Erythroblast (primary cell): ENCODE measurements at regions not wholly inside any gene's neighbourhood (a gene's known extent, or its start where the extent isn't known, plus 50 kb on each side); places are given as distances from the start of the nearest gene placed in this dataset.
"Not testable (repeated sequence)": the region's sequence is repeated elsewhere in the genome, so short reads cannot be mapped to it uniquely, and the experiment has no call there.

Source experiments
- DNase-seq, 2 experiments: peaks; one replicate each; lab custom pipeline; 2025; lab: John Stamatoyannopoulos, UW
- GATA1 ChIP-seq: IDR thresholded peaks from 2 replicates; pipeline ENCODE4 v1.6.1; 2011; ENCODE audit warnings: low read depth, mild to moderate bottlenecking, control low read depth, low read length, moderate library complexity
- POLR2A ChIP-seq: IDR thresholded peaks from 2 replicates; pipeline ENCODE4 v1.6.1; 2011; ENCODE audit warnings: mild to moderate bottlenecking, low read length

DNA sequence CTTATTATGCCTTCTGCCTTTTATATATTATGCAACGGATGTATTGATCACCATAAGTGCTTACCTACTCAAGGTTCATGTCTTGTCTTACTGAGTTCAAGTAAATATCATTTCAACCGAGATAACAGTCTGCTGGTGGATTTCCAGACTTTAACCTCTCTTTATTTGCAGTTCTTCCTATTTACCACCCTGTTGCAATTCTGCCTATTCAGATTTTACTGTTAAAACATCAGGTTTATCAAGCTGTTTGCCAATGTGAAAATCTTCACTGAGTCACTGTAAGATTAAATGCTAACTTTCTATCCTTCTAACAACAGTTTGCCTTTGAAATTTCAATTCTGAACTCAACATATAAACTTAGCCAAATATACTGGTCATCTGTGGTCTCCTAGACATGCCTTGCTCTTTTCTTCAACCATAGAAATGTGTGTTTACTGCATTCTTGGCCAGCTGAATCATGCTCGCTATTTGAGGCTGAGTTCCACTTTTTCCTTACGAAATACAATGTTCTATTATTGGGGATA lies 471.7 kb upstream of the RORB start:
- DNase-seq, result no peak
- TF ChIP-seq POLR2A (no peak), GATA1 (no peak)

DNA sequence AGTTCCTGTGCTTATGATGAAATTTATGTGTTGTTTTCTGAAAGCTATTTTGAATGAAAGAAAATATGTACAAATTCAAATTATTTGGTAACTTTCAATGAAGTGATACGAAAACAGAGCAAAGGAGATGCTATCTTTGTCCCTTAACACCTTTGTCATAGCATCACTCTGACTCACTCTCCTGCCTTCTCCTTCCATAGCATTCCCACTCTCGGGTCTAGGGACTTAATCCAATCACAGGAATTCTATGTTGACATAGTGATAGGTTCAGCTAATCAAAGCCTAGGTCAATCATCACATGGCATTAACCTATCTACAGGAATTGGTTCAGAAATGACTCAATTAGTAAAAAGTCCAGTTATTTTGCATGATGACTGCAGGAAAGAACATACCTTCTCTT lies 464.7 kb upstream of the RORB start:
- TF ChIP-seq GATA1, result no peak
- no peak for TF ChIP-seq POLR2A
- no peak for DNase-seq

DNA sequence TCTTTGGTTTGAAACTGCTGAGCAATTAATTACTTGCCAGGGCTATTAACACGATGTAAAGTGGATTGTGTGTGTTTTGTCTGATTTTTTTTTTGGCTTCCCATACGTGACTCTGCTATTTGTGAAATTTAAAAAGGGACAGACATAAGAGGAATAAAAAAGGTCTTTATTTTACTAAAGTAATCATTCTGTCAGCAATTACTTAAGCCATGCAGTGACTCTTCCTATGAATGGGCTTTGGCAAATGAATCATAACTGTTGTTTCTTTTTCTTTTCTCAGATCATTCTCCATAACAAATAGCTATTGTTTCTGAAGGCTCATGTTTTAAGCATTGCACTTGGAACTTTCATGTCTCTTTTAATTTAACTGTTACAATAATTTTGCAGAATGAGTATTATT lies 461.3 kb upstream of the RORB start:
- DNase-seq, result no peak
- no peak for TF ChIP-seq POLR2A
- no peak for TF ChIP-seq GATA1

DNA sequence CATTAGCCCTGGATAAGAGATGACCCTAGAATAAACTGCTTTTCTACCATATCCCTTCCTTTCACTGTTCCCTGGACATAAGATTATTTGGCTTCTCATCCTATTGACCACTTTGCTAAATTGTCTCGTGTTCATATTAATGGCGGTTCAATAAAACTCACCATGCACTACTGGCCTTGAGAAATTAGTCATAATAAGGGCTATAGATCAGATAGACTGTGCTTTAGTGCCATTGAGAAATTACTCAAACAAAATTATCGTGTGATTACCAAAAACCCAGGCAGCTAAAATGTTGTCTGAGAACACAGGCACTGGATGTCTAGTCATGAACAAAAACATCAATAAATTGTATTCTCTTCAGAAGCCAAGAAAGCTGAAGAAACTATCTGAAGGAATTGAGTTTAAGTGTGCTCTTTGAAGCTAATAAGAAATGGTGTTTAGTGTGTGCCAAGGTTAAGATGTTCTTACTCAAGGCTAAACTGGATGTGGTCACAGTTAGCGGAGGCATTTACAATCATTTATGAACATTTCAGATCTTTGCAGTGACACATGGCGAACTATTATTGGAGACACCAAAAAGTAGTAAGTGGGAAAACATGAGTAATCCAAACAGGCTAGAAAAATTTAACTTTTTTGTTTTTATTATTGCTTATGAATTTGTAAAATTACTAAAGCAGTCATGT lies 460.4 kb upstream of the RORB start:
- DNase-seq, result no peak
- no peak for TF ChIP-seq GATA1
- no peak for TF ChIP-seq POLR2A

DNA sequence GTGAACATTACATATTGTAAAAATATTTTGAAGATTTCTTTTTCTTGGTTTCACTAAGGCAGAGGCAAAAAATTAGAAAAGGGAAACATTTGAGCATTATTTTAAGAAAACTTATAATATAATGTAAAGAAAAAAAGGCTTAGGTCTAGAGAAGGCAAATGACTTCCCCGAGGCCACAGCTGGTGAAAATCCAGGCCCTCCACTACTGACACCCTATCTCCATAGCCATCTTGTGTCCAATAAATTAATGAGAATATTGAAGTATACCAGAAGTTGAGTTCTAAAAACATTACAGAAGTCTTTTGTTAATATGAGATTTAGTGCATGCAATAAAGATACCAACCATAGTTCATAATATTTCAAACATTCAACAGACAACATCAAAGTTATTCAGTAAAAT lies 459.9 kb upstream of the RORB start:
- TF ChIP-seq POLR2A, result no peak
- no peak for TF ChIP-seq GATA1
- DNase-seq, result no peak

DNA sequence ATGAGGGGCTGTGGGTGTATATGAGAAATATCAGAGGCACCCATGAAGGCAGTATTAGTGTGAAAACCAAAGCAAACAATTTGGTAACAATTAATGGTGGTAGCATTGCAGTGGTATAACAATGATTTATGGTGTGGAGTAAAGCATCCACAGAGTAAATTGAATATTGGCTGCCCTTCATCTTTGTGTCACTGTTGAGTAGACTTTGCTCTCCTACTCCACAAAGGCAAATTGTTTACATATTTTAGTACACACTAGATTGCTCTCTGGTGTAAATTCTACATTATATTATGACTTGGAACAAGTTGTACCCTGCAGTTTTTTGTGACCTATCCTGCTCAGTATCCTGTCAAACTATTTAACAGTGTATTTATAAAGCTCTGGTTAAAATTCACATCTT lies 455.5 kb upstream of the RORB start:
- TF ChIP-seq GATA1 (no peak), POLR2A (no peak)
- DNase-seq, result no peak

DNA sequence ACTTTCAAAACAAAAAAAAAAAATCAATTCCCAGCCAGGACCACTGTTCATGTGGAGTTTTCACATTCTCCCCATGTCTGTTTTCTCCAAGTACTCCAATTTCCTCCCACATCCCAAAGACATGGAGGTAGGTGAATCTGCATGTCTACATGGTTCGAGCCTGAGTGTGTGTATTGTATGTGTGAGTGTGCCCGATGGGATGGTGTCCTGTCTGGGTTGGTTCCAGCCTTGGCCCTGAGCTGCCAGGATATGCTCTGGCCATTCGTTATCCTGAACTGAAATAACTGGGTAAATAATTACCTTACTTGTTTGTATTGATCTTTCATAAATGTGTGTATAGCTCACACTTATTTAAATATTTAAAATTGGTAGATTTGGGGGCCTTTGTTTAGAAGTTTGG lies 452.3 kb upstream of the RORB start:
- DNase-seq, result no peak
- TF ChIP-seq POLR2A, result no peak
- TF ChIP-seq GATA1, result no peak

DNA sequence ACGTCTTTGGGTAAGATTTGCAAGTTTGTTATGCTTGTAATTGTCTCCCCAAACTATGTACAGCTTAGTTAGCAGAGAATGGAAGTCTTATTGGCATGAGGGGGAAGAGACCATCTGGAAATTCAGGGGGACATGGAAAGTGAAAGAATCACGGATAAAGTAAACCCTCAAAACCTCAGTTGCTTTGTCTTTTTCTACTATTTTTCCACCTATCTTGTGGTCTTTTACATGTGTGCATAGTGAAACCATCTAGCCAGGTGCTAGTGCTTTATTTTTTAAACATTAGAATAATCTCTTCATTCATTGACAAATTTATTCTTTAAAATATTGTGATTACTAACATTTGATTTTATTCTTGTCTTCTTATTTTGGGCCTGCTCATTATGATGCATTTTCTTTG lies 441.1 kb upstream of the RORB start:
- TF ChIP-seq GATA1 (no peak), POLR2A (no peak)
- no peak for DNase-seq

DNA sequence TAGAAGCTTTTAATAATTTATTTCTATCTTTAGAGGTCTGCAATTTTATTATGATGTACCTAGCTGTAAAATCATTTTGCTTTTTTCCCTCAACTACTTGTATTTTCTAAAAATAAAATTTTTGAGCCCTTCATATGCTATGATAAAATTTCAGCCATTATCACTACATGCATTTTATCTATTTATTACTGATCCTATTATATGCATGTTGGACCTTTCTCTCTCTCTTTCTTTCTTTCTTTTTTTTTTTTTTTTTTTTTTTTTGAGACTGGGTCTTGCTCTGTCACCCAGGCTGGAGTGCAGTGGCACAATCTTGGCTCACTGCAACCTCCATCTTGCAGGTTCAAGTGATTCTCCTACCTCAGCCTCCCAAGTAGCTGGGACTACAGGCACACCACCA lies 440.1 kb upstream of the RORB start:
- DNase-seq, result not testable (repeated sequence)

DNA sequence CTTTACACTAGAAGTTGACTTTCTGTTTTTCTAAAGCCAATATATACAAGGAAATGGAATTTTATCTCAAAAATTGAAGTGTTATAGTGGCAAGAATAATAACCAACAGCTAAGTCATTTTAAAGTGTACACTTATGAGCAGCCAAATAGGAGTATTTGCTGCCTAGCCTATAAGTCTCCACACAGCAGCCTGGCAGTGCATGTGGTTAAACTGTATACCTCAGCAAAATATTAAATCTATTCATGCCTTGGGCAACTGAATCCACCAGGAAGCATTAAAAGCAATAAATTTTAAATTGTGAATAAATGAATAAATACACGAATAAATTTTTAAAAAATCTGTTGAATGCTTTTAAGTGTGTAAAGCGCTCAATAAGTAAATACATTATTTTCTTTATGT lies 432.4 kb upstream of the RORB start:
- DNase-seq, result no peak
- TF ChIP-seq GATA1 (no peak), POLR2A (no peak)

DNA sequence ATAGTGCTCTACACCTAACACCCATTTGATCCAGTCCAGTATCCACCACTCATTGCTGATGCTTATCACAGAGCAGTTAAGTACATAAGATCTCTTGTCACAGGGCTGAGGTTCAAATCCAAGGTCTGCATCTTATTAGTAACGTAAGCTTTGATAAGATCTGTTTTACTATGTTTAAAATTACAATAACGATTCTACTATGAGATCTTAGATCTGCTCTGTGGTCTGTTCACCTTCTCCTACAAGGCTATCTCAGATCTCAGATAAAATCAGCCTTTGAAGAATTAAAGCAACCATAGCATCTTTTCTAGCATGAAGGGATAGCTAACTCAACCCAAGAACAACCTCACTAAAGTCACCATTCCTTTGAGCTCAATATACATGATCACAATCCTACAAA lies 431.0 kb upstream of the RORB start:
- no peak for DNase-seq
- TF ChIP-seq GATA1, result no peak
- no peak for TF ChIP-seq POLR2A

DNA sequence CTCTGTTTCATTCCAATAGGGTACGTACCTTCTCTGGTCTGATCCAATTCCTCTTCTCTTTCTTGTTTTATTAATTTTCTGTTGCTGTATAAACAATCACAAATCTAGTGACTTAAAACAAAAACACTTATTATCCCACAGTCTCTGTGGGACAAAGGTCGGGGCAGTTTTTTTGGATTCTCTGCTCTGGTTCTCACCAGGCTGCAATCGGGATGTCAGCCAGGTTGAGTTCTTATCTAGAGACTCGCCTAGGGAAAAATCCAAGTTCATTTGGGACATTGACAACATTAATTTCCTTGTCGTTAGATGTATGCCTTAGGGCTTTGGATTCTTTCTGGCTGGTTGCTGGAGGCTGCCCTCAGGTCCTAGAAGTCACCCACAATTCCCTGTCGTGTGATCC lies 430.5 kb upstream of the RORB start:
- no peak for TF ChIP-seq POLR2A
- TF ChIP-seq GATA1, result no peak

DNA sequence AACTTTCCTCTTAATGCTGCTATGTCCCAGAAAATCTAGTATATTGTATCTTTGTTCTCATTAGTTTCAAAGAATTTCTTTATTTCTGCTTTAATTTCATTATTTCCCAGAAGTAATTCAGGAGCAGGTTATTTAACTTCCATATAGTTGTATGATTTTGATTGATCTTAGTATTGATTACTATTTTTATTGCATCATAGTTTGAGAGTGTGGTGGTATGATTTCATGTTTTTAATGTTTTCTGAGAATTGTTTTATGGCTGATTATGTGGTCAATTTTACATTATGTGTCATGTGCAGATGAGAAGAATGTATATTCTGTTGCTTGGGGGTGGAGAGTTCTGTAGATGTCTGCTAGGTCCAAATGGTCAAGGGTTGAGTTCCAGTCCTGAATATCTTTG lies 425.6 kb upstream of the RORB start:
- TF ChIP-seq GATA1, result no peak
- TF ChIP-seq POLR2A, result no peak
- no peak for DNase-seq

More for the DNA sequence above, 430.5 kb upstream of the RORB start:
- no peak for DNase-seq

DNA sequence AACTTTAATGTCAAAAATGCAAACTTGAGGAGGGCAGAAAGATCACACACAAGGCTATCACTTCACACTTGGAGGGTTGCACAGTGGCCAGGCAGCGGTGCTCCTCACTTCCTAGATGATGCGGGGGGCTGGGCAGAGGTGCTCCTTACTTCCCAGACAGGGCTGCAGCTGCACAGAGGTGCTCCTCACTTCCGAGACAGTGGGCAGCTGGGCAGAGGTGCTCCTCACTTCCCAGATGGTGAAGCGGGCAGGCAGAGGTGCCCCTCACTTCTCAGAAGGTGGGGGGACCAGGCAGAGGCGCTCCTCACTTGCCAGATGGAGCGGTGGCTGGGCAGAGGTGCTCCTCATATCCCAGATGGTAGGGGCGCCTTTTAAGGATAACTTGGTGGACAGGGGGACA lies 423.2 kb upstream of the RORB start:
- no peak for DNase-seq
- TF ChIP-seq POLR2A (no peak), GATA1 (no peak)

DNA sequence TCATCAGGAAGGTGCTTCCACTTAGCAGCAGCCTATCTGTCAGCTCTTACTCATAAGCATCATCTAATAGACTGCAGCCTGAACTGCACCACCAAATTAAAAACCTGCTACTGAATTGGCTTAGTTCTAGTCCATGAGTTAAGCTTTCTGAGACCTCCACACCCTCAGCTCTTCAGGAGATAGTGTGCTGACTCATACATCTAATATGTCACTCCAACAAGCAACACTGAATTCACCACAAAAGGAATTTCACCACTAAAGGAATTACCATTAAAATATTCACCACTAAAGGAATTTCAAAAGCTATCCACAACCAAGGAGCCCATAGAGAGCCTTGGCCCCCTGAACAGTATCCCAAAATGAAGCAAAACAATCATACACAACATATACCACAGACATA lies 418.5 kb upstream of the RORB start:
- TF ChIP-seq POLR2A, result no peak
- no peak for TF ChIP-seq GATA1
- DNase-seq, result no peak

DNA sequence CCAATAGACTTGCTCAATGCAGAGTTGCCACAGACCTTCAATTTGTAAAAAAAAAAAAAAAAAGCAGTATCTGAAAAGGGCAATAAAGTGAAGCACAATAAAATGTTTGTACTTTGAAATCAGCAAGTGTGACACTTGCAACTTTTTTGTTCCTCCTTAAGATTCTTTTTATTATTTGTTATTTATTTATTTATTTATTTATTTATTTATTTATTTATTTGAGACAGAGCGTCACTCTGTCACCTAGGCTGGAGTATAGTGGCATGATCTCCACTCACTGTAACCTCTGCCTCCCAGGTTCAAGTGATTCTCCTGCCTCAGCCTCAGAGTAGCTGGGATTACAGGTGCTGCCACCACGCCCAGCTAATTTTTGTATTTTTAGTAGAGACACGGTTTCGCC lies 416.5 kb upstream of the RORB start:
- DNase-seq, result not testable (repeated sequence)
